ENCODE measurements at regions not wholly inside any gene's neighbourhood (a gene's known extent, or its start where the extent isn't known, plus 50 kb on each side); places are given as distances from the start of the nearest gene placed in this dataset.
"Not testable (repeated sequence)": the region's sequence is repeated elsewhere in the genome, so short reads cannot be mapped to it uniquely, and the experiment has no call there.

GRCh38 chr4:23412701-23413100 lies 477.1 kb downstream of the PPARGC1A start:
- DNase-seq (ENCODE audit: low spot score), result no peak

- not testable (repeated sequence) for DNase-seq (ENCODE audit: low spot score)
Observed at GRCh38 chr4:23408913-23409312, 480.9 kb downstream of the PPARGC1A start.

DNA sequence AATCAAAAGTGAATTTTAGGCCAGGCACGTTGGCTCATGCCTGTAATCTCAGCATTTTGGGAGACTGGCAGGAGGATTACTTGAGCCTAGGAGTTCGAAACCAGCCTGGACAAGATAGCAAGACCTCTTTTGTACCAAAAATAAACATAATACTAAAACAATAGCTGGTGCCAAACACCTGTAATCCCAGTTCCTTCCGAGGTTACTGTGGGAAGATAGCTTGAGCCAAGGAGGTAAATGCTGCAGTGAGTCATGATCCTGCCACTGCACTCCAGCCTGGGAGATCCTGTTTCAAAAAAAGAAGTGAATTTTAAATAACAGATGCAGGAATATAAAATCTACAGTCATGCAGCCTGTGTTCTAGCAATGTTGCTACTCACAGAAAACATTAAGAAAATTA lies 488.3 kb downstream of the PPARGC1A start:
- DNase-seq (ENCODE audit: low spot score), result no peak

DNA sequence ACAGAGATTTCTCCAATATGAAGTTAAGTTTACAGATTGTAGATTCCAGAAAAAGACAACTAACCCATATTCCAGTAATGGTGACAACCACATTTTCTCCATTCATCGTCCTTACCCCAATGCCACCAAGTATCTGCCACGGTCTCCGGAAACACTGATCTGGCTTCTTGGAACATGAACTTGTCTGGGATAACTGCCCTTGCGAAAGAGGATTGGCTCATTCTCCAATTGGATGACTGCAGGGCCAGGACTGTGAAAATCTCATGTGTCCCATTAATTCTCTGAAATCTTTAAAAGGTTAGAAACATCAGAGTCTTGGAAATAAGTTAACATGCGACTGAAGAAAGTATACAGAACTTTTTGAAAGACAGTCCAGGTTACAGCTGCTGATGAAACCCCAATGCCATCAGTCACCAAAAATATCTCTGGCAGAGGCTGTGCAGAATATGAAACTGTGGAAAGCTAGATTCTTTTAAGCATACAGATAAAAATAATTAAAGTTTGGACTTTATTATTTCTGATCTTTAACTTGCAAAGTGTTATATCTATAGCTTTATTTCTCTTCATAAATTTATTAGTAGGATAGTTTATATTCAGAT lies 496.9 kb downstream of the PPARGC1A start:
- no peak for DNase-seq (ENCODE audit: low spot score)

DNA sequence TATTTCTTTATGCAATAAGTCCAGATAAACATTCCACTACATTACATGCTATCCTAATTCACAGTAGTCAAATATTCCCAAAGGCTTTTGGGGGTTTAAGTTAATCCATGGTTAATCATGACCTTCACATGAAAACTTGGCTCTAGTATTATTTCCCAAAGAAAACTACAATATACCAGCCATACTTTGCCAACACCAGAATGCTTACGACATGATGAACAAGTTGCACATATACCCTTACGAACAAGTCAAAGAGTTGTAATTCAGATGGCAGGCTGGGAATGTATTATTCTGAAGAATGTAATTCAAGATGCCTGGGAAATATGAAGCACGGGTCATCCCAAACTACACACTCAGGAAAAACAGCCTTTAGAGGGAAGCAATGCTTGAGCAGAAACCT lies 499.6 kb downstream of the PPARGC1A start:
- DNase-seq (ENCODE audit: low spot score), result no peak

DNA sequence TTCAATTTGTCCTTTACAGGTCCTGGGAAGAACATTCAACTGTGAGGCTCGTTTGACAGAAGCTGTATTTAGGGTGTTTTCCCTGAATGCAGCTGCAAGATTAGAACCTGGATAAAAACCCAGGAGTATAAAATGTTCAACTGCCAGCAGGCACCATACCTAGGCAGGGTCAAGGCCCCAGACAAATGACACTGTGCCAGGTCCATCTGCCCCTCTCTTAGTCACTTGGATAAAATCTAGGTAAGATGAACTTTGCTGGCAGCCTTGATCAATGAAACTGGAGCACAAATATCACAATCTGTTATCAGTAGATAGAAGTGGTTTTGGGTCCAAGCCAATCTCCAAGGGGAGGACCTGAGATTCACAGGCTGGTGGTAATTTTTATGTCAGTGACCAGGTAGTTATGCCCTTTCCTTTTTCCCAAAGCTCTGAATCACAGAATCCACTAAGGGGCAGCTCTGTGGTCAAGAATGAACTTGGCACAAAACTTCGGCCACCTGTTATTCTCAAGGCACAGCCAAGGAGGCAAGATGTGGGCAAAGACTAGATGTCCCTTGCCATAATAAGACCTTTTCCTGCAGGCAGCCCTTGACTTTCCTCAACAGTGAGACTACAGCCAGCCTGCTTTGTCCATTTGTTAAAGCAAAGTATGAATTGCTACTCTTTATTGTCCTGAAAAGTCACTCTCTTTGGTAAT lies 501.0 kb downstream of the PPARGC1A start:
- no peak for DNase-seq (ENCODE audit: low spot score)

- no peak for DNase-seq (ENCODE audit: low spot score)
Observed at GRCh38 chr4:23388255-23388654, 501.6 kb downstream of the PPARGC1A start.

GRCh38 chr4:23384741-23385140 lies 505.1 kb downstream of the PPARGC1A start:
- DNase-seq (ENCODE audit: low spot score), result no peak

GRCh38 chr4:23382879-23383278 lies 507.0 kb downstream of the PPARGC1A start:
- no peak for DNase-seq (ENCODE audit: low spot score)

DNA sequence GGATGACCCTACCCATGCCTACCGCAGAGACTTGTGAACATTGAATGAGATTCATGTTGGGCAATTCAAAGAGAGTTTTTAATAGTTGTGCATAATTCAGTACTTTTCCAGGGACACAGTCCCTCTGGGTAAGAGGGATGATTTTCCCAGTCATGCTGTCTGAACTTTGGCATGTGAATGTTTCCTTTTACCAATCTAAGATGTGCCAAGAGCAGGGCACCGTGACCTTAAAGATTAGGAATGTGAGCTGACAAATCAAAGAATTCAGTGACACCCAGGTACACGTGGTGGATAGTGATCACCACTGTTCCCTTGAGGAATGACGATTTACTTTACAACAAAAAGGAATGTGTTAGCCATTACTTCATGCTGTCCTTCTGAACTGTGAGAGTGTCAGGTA lies 515.6 kb downstream of the PPARGC1A start:
- DNase-seq (ENCODE audit: low spot score), result no peak

DNA sequence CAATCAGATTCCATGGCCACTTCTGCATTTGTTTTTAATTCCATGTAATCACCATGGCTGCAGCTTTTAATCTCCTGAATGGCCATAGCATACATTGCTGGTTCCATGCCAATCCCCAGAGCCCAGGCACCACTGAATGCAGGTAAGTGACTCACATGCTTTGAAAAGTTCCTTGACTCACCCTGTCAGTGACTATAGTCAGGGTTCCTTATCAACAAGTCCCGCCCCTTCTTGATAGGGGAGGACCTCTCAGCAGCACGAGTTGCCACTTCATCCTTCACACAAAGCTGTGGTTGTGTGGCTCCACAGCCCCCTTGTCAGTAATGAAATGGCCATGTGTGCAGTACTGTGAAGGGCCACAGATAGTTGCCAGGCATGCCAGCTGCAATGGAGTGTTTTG lies 516.6 kb downstream of the PPARGC1A start:
- no peak for DNase-seq (ENCODE audit: low spot score)

GRCh38 chr4:23371533-23371932 lies 518.3 kb downstream of the PPARGC1A start:
- DNase-seq (ENCODE audit: low spot score), result no peak

DNA sequence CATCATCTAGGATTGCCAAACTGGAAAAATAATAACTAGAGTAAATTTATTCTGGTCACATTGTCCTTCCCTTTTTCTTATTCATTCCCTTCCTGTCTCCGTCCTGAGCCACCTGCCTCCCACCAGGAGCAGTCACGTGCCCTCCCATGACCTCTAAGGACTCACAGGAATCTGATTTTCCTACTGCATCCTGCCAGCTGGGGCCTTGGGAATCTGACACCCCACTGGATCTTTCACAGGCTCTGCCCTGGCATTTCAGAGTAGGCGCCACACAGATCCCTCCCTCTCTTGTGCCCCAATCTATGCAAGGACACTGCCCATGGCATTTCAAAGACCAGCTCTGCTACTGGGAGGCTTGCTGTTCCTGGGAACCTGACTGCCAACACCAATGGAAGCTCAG lies 520.5 kb downstream of the PPARGC1A start:
- DNase-seq (ENCODE audit: low spot score), result no peak

DNA sequence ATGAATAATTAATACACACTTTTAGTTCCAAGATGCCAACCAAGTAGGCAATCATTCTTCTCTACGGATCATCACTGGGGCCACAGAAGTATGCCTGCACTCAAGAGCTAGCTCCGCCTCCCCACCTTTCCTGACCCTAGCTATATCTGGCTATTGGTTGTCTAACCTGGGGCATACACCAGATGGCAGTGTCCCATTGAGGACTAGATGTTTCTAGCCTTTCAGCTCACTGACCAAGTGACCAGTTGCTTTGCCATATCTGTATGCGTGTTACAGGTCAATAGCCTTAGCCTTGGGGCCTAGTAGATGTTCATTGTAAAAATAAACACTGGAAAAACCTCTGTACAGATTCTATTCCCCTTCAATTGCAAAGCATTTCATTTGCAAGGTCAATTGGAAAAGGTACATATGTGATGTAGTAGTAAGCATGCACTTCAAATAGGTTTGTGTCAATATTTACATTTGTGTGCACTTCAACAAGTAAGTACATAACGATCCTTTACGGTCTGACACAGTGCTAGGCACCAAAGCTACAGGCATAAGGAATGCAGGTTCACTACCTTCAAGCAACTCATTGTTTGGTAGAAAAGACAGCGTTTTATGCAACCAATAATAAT lies 521.7 kb downstream of the PPARGC1A start:
- no peak for DNase-seq (ENCODE audit: low spot score)

DNA sequence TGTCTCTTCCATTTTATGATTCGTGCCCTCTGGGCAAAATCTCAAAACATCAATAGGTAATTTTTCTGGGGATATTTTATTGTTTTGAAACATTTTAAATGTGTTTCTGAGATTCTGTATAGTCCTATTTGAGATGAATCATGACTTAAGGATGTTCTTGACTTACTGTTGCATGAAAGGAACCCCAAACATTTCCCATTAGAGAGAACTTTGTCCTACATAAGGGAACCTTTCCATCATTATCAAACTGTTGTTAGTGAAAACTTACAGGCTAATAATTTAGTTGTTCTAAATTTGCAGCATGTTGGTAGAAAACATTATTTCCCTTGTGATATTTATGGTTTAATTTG lies 523.3 kb downstream of the PPARGC1A start:
- no peak for DNase-seq (ENCODE audit: low spot score)

GRCh38 chr4:23365871-23366556 lies 523.8 kb downstream of the PPARGC1A start:
- no peak for DNase-seq (ENCODE audit: low spot score)

- no peak for DNase-seq (ENCODE audit: low spot score)
Observed at GRCh38 chr4:23365086-23365485, 524.8 kb downstream of the PPARGC1A start.

- no peak for DNase-seq (ENCODE audit: low spot score)
Observed at GRCh38 chr4:23364167-23364566, 525.7 kb downstream of the PPARGC1A start.

- DNase-seq (ENCODE audit: low spot score), result no peak
Observed at GRCh38 chr4:23361453-23361852, 528.4 kb downstream of the PPARGC1A start.

DNA sequence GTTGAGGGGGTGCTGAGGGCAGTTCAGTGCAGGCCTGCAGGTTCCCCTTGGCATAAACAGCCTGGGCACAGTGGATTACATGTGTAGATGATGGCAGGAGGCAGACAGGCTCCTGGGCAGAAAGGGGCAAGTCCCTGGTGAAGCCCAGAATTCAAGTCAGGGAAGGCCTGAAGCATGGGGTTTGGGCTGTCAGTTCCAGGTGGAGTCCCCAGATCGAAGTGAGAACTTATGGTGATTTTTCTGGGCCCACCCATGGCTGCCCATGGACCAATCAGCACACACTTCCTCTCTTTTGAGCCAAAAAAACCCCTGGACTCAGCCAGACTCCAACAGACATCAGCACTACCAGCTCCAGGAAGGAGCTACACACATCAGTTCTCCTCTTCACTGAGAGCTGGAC lies 529.1 kb downstream of the PPARGC1A start:
- DNase-seq (ENCODE audit: low spot score), result no peak

GRCh38 chr4:23355258-23355657 lies 534.6 kb downstream of the PPARGC1A start:
- no peak for DNase-seq (ENCODE audit: low spot score)

GRCh38 chr4:23353200-23353599 lies 536.6 kb downstream of the PPARGC1A start:
- no peak for DNase-seq (ENCODE audit: low spot score)
